ENCODE measurements at regions not wholly inside any gene's neighbourhood (a gene's known extent, or its start where the extent isn't known, plus 50 kb on each side); places are given as distances from the start of the nearest gene placed in this dataset.

GRCh38 chr4:71864380-71864779 lies 80.5 kb upstream of the GC start:
- no peak for DNase-seq (ENCODE audit: low read depth in 1 of 2, low spot score in 1 of 2)
- no peak overlapping the region for H3K27ac ChIP-seq
- ATAC-seq, result no peak
- H3K4me1 ChIP-seq, result no peaks in the 10 kb centered on the region
- TF ChIP-seq RNF2 (IDR thresholded peaks at IDR 0.05; ENCODE audit: borderline replicate concordance, low read depth) (no peak), ZNF302 (CRISPR knock-in tag; IDR thresholded peaks at IDR 0.05) (no peak), MAZ (IDR thresholded peaks at IDR 0.05; ENCODE audit: borderline replicate concordance, low read depth, low read length) (no peak), ATOH8 (CRISPR knock-in tag; IDR thresholded peaks at IDR 0.05; ENCODE audit: low read depth) (no peak), POLR2A (IDR thresholded peaks at IDR 0.05; ENCODE audit: low read length) (no peak), RCOR1 (IDR thresholded peaks at IDR 0.05; ENCODE audit: low read depth, low read length) (no peak), GATA3 (IDR thresholded peaks at IDR 0.05; ENCODE audit: borderline replicate concordance) (no peak), MAX (IDR thresholded peaks at IDR 0.05) (no peak), EHF (CRISPR knock-in tag; IDR thresholded peaks at IDR 0.05) (no peak), REST (IDR thresholded peaks at IDR 0.05) (no peak), ESRRA (IDR thresholded peaks at IDR 0.05; ENCODE audit: borderline replicate concordance, low read length) (no peak), BHLHE40 (IDR thresholded peaks at IDR 0.05; ENCODE audit: low read depth, low read length) (no peak), CBX8 (IDR thresholded peaks at IDR 0.05) (no peak), JUNB (IDR thresholded peaks at IDR 0.05) (no peak), HOXB13 (CRISPR knock-in tag; IDR thresholded peaks at IDR 0.05; ENCODE audit: low read depth) (no peak), PBX3 (IDR thresholded peaks at IDR 0.05) (no peak)
- no peak for FAIRE-seq
- no peak overlapping the region for H3K4me2 ChIP-seq
- WGBS (ENCODE audit: missing lambda C conversion rate), result 0% methylated on average over 2 of the region's 2 CpGs
- no peaks in the 10 kb centered on the region for H3K9me3 ChIP-seq
- ChIA-PET POLR2A (no interaction called here), CTCF (no interaction called here)
- no peak overlapping the region for H3K4me3 ChIP-seq

- H3K4me1 ChIP-seq, result no peaks in the 10 kb centered on the region
- H3K4me2 ChIP-seq, result no peak overlapping the region
- no peak overlapping the region for H3K4me3 ChIP-seq
- FAIRE-seq, result no peak
- H3K9me3 ChIP-seq, result no peaks in the 10 kb centered on the region
- TF ChIP-seq RFX5 (IDR thresholded peaks at IDR 0.05), result no peak
- TF ChIP-seq CBX8 (IDR thresholded peaks at IDR 0.05), result no peak
- no peak for TF ChIP-seq RAD21 (conservative IDR thresholded peaks at IDR 0.05 in 1 of 2, IDR thresholded peaks at IDR 0.05 in 1 of 2)
- no peak for TF ChIP-seq CTCF (IDR thresholded peaks at IDR 0.05)
- TF ChIP-seq HOXA7 (CRISPR knock-in tag; IDR thresholded peaks at IDR 0.05), result no peak
- no peak for TF ChIP-seq CBX2 (IDR thresholded peaks at IDR 0.05; ENCODE audit: borderline replicate concordance, low read depth)
- TF ChIP-seq KDM5A (IDR thresholded peaks at IDR 0.05), result no peak
- no peak for TF ChIP-seq GATA3 (IDR thresholded peaks at IDR 0.05; ENCODE audit: borderline replicate concordance)
- no peak for TF ChIP-seq ZC3H11A (IDR thresholded peaks at IDR 0.05)
- no peak for TF ChIP-seq MAX (IDR thresholded peaks at IDR 0.05)
- POLR2A ChIA-PET, result no interaction called here
- no peak for ATAC-seq
- H3K27ac ChIP-seq, result no peak overlapping the region
- 4% methylated on average over 4 of the region's 4 CpGs for WGBS (ENCODE audit: missing lambda C conversion rate)
- CTCF ChIA-PET, result no interaction called here
- DNase-seq (ENCODE audit: low read depth in 1 of 2, low spot score in 1 of 2), result no peak
These were observed 82.5 kb upstream of the GC start for GRCh38 chr4:71866212-71866885.

Data from A549 (cell line).